Activated CD8-positive, alpha-beta memory T cell treated with anti-CD3 and anti-CD28 coated beads, Interleukin-2, amount 50 U/mL, for 4 hours (primary cell): ENCODE measurements at regions not wholly inside any gene's neighbourhood (a gene's known extent, or its start where the extent isn't known, plus 50 kb on each side); places are given as distances from the start of the nearest gene placed in this dataset.
"Not testable (repeated sequence)": the region's sequence is repeated elsewhere in the genome, so short reads cannot be mapped to it uniquely, and the experiment has no call there.

Experiments
- DNase-seq: peaks from one replicate; pipeline ENCODE4 v3.0.0-alpha.2; 2020

GRCh38 chr2:82256983-82257632 lies 1952.6 kb upstream of the LRRTM1 start:
- DNase-seq = no peak

GRCh38 chr2:82256288-82256687 lies 1951.7 kb upstream of the LRRTM1 start:
- no peak for DNase-seq

- no peak for DNase-seq
These were observed 1950.2 kb upstream of the LRRTM1 start for GRCh38 chr2:82254728-82255127.

- DNase-seq = no peak
These were observed 1941.7 kb upstream of the LRRTM1 start for GRCh38 chr2:82246220-82246775.

GRCh38 chr2:82239176-82239575 lies 1934.6 kb upstream of the LRRTM1 start:
- no peak for DNase-seq

- no peak for DNase-seq
These were observed 1933.6 kb upstream of the LRRTM1 start for GRCh38 chr2:82237994-82238662.

GRCh38 chr2:82234283-82234874 lies 1929.8 kb upstream of the LRRTM1 start:
- DNase-seq = no peak

- DNase-seq = no peak
These were observed 1929.3 kb upstream of the LRRTM1 start for GRCh38 chr2:82233806-82234205.

GRCh38 chr2:82230406-82230805 lies 1925.9 kb upstream of the LRRTM1 start:
- no peak for DNase-seq

GRCh38 chr2:82226441-82226840 lies 1921.9 kb upstream of the LRRTM1 start:
- DNase-seq = no peak

- no peak for DNase-seq
These were observed 1919.9 kb upstream of the LRRTM1 start for GRCh38 chr2:82224301-82224940.

- DNase-seq = no peak
These were observed 1910.7 kb upstream of the LRRTM1 start for GRCh38 chr2:82215212-82215611.

- DNase-seq = no peak
These were observed 1894.9 kb upstream of the LRRTM1 start for GRCh38 chr2:82199493-82199852.

- no peak for DNase-seq
These were observed 1894.4 kb upstream of the LRRTM1 start for GRCh38 chr2:82198809-82199492.

GRCh38 chr2:82182270-82182669 lies 1877.7 kb upstream of the LRRTM1 start:
- DNase-seq = no peak

- DNase-seq = not testable (repeated sequence)
These were observed 1870.7 kb upstream of the LRRTM1 start for GRCh38 chr2:82175210-82175609.

- no peak for DNase-seq
These were observed 1867.9 kb upstream of the LRRTM1 start for GRCh38 chr2:82172483-82172882.

GRCh38 chr2:82169379-82169778 lies 1864.8 kb upstream of the LRRTM1 start:
- no peak for DNase-seq

GRCh38 chr2:82165377-82165776 lies 1860.8 kb upstream of the LRRTM1 start:
- no peak for DNase-seq

- DNase-seq = no peak
These were observed 1853.6 kb upstream of the LRRTM1 start for GRCh38 chr2:82158150-82158549.

- no peak for DNase-seq
These were observed 1850.9 kb upstream of the LRRTM1 start for GRCh38 chr2:82155469-82155868.

GRCh38 chr2:82143343-82143742 lies 1838.8 kb upstream of the LRRTM1 start:
- no peak for DNase-seq

GRCh38 chr2:82139979-82140611 lies 1835.5 kb upstream of the LRRTM1 start:
- no peak for DNase-seq
